Hepatocyte (in vitro differentiated cells): ENCODE measurements at regions not wholly inside any gene's neighbourhood (a gene's known extent, or its start where the extent isn't known, plus 50 kb on each side); places are given as distances from the start of the nearest gene placed in this dataset.

Source experiments
- DNase-seq: peaks from one replicate; pipeline ENCODE4 v3.0.0-alpha.2; 2016; ENCODE audit warnings: low spot score
- H2AFZ ChIP-seq: fragments of 200-600 bp; sonication (generic); 2 replicates; pipeline ENCODE4 v1.6.0; 2016; ENCODE audit warnings: antibody characterized with exemption, mild to moderate bottlenecking
- H3K27ac ChIP-seq: fragments of 200-600 bp; sonication (generic); 2 replicates; pipeline ENCODE4 v1.5.1; 2016; ENCODE audit warnings: mild to moderate bottlenecking
- H3K27me3 ChIP-seq: fragments of 200-600 bp; sonication (generic); 2 replicates; pipeline ENCODE4 v1.6.1; 2016
- H3K36me3 ChIP-seq: fragments of 200-600 bp; sonication (generic); replicated peaks from 2 replicates; pipeline ENCODE4 v1.5.1; 2016; ENCODE audit warnings: low read depth; ENCODE audit not compliant: insufficient read depth
- H3K4me1 ChIP-seq: fragments of 200-600 bp; sonication (generic); 2 replicates; pipeline ENCODE4 v1.5.1; 2016; ENCODE audit warnings: mild to moderate bottlenecking, moderate library complexity; ENCODE audit not compliant: insufficient read depth
- H3K4me2 ChIP-seq: fragments of 200-600 bp; sonication (generic); 2 replicates; pipeline ENCODE4 v1.6.0; 2016
- H3K4me3 ChIP-seq: fragments of 200-600 bp; sonication (generic); 2 replicates; pipeline ENCODE4 v1.5.1; 2016; ENCODE audit warnings: mild to moderate bottlenecking
- H3K79me2 ChIP-seq: fragments of 200-600 bp; sonication (generic); 2 replicates; pipeline ENCODE4 v1.6.0; 2017; ENCODE audit warnings: mild to moderate bottlenecking
- H3K9me2 ChIP-seq: fragments of 200-600 bp; sonication (generic); replicated peaks from 2 replicates; pipeline ENCODE4 v1.6.0; 2017; ENCODE audit warnings: mild to moderate bottlenecking; ENCODE audit not compliant: insufficient read depth
- H3K9me3 ChIP-seq: fragments of 200-600 bp; sonication (generic); 2 replicates; pipeline ENCODE4 v1.5.1; 2016; ENCODE audit warnings: low read depth, mild to moderate bottlenecking
- H4K20me1 ChIP-seq: fragments of 200-600 bp; sonication (generic); 2 replicates; pipeline ENCODE4 v1.6.0; 2016; ENCODE audit warnings: mild to moderate bottlenecking; ENCODE audit not compliant: insufficient read depth, poor library complexity, severe bottlenecking
- EZH2 ChIP-seq: fragments of 200-600 bp; sonication (generic); IDR thresholded peaks from 2 replicates; pipeline ENCODE4 v1.6.1; 2016; ENCODE audit warnings: antibody characterized with exemption, mild to moderate bottlenecking, borderline replicate concordance
- EZH2phosphoT487 ChIP-seq: fragments of 200-600 bp; sonication (generic); IDR thresholded peaks from one replicate; pipeline ENCODE4 v1.6.1; 2018; ENCODE audit warnings: antibody characterized with exemption, mild to moderate bottlenecking, low read depth, moderate library complexity; ENCODE audit not compliant: unreplicated experiment, severe bottlenecking
- WGBS: methylation state at CpG from one replicate; pipeline ENCODE4 v1.1.6; 2016; ENCODE audit warnings: low lambda C conversion rate; ENCODE audit errors: missing lambda C conversion rate; 5-methylcytosine and 5-hydroxymethylcytosine counted together
- TF ChIP-seq, protein P1 (sequence below): fragments of 200-600 bp; sonication (generic); IDR thresholded peaks from 2 replicates; pipeline ENCODE4 v1.5.1; 2016; ENCODE audit warnings: antibody characterized with exemption, mild to moderate bottlenecking; ENCODE audit not compliant: poor library complexity

DNA sequence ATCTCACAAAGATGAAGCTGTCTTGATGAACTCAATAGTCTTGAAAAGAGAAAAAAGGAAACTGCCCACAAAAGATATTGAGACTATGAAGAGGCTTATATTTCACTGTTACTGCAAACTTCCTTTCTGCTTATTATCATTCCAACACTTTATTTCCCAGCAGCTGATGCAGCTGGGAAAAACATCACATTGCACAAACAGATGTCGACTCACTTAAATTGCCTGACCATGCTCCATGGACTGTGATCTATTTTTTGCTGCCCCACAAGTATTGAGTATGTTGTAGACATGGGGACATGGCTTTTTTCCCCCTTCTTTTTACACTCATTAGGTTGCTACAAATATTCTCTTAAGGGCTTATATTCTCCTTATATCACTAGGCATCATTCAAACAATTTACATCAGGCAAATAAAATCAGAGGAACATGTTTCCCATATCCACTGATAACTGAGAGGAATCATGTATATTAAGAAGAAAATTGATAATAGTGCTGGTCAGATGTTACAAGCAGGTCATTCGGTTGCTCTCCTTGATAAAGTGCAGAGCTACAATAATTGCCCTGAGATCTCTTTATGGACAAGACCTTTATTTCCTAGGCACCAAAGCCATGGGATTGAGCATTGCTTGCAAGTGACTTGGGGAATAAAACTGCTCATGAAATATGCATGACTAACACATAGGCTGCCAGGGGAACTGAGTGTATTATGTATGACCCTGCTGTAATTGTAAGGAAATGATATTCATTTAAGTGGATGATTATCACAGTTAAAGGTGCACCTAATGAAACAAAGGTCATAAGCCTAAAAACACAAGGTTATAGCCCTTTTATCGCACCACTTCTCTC, 509.9 kb downstream of the ZNF608 start:
- WGBS, result 74% methylated on average over 3 of the region's 3 CpGs
- Histone ChIP-seq H3K27me3 (no peaks in the 10 kb centered on the region), H3K27ac (no peak overlapping the region), H3K79me2 (no peaks in the 10 kb centered on the region), H3K4me3 (no peak overlapping the region), H3K9me3 (no peaks in the 10 kb centered on the region), H3K9me2 (no peaks in the 10 kb centered on the region), H2AFZ (no peak overlapping the region), H4K20me1 (no peaks in the 10 kb centered on the region), H3K4me1 (peaks cover 5% of the 10 kb centered on the region), H3K36me3 (no peaks in the 10 kb centered on the region), H3K4me2 (no peak overlapping the region)
- DNase-seq, result no peak
- TF ChIP-seq, protein P1, sequence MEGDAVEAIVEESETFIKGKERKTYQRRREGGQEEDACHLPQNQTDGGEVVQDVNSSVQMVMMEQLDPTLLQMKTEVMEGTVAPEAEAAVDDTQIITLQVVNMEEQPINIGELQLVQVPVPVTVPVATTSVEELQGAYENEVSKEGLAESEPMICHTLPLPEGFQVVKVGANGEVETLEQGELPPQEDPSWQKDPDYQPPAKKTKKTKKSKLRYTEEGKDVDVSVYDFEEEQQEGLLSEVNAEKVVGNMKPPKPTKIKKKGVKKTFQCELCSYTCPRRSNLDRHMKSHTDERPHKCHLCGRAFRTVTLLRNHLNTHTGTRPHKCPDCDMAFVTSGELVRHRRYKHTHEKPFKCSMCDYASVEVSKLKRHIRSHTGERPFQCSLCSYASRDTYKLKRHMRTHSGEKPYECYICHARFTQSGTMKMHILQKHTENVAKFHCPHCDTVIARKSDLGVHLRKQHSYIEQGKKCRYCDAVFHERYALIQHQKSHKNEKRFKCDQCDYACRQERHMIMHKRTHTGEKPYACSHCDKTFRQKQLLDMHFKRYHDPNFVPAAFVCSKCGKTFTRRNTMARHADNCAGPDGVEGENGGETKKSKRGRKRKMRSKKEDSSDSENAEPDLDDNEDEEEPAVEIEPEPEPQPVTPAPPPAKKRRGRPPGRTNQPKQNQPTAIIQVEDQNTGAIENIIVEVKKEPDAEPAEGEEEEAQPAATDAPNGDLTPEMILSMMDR, result no peak
- TF ChIP-seq EZH2, result no peak
- no peak for TF ChIP-seq EZH2phosphoT487

DNA sequence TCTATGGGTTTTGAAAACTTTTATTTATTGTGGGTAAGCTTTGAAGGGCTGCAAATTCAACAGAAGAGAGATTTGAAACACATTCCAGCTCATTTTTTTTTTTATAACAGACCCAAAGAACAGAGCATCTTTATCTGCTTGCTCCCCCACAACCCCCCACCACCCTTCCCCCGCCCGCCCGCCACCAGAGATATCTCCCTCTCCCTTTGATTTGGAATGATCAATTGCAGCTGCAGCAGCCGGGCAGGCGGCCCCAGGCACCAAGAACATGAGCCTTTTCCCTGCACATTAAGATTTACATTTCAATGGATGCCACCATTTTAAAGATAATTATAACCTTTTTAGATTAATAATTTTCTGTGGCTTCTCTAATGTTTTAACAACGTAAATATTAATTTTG, 510.9 kb downstream of the ZNF608 start:
- no peak for TF ChIP-seq EZH2phosphoT487
- TF ChIP-seq EZH2, result no peak
- TF ChIP-seq, protein P1, result no peak
- Histone ChIP-seq H3K4me1 (peaks cover 5% of the 10 kb centered on the region), H4K20me1 (no peaks in the 10 kb centered on the region), H3K79me2 (no peaks in the 10 kb centered on the region), H3K9me2 (no peaks in the 10 kb centered on the region), H3K4me3 (no peak overlapping the region), H3K9me3 (no peaks in the 10 kb centered on the region), H3K36me3 (no peaks in the 10 kb centered on the region), H3K27me3 (no peaks in the 10 kb centered on the region), H2AFZ (no peak overlapping the region), H3K4me2 (no peak overlapping the region), H3K27ac (no peak overlapping the region)
- 61% methylated on average over 6 of the region's 6 CpGs for WGBS
- no peak for DNase-seq

DNA sequence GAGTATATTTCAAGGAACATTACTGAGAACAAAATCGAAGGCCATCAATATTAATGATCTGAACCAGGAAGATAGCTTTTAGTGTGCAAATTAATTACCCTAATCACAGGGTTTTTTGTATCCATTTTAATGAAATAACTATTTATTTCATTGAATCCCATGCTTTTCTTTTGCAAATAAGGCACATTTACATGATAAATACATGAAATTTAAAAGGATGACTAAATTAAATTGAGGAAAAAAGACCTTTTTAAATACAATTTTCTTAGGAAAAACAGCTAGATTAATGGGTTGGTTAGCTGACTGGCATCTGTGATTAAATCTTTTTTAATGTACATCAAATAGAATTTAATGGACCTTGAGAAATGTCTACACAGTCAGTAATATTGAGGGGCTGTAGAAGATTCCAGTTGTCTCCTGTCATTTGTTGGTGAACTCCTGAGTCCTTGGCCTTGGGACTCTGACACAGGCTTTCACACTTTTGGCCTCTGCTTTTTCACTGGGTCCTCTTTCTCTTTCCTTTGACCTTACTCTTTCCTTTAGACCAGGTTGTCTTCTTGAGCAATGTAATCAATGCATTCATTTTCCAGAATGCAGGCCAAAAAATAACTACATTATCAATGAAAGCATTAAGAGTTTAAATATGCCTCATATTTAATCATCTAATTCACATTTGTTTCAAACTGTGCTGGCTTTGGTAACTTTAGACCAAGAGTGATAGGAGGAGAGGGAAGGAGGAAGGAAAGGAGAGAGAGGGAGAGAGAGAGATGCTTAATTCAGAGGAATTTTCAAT, 511.5 kb downstream of the ZNF608 start:
- DNase-seq, result no peak
- no peaks in the 10 kb centered on the region for H3K27me3 ChIP-seq
- WGBS, result 57% methylated on average over 1 of the region's 1 CpG
- H3K9me2 ChIP-seq, result no peaks in the 10 kb centered on the region
- H3K4me1 ChIP-seq, result peaks cover 5% of the 10 kb centered on the region
- H3K9me3 ChIP-seq, result no peaks in the 10 kb centered on the region
- TF ChIP-seq EZH2 (no peak), EZH2phosphoT487 (no peak)
- TF ChIP-seq, protein P1, result no peak
- no peak overlapping the region for H2AFZ ChIP-seq
- H3K36me3 ChIP-seq, result no peaks in the 10 kb centered on the region
- no peak overlapping the region for H3K27ac ChIP-seq
- H4K20me1 ChIP-seq, result no peaks in the 10 kb centered on the region
- H3K4me3 ChIP-seq, result no peak overlapping the region
- no peaks in the 10 kb centered on the region for H3K79me2 ChIP-seq
- H3K4me2 ChIP-seq, result no peak overlapping the region
